ENCODE measurements at regions not wholly inside any gene's neighbourhood (a gene's known extent, or its start where the extent isn't known, plus 50 kb on each side); places are given as distances from the start of the nearest gene placed in this dataset.

DNA sequence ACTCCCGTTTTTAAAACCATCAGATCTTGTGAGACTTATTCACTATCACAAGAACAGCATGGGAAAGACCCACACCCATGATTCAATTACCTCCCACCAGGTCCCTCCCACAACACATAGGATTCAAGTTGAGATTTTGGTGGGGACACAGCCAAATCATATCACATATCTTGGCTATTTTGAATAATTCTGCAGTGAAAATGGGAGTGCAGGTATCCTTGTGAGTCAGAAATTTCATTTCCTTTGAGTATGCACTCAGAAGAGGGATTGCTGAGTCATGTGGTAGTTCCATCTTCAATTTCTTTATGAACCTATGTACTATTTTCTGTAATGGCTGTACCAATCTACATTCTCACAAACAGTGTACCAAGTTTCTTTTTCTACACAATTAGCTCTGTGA is 125.8 kb downstream of the ANKRD7 start:
- no peak for DNase-seq
- no peak for ATAC-seq
- no peaks in the 10 kb centered on the region for H3K27me3 ChIP-seq
- no peaks in the 10 kb centered on the region for H3K36me3 ChIP-seq
- no peaks in the 10 kb centered on the region for H3K4me1 ChIP-seq
- intact Hi-C loops (cut with DNase I) = no loop called here
- TF ChIP-seq, protein P1, sequence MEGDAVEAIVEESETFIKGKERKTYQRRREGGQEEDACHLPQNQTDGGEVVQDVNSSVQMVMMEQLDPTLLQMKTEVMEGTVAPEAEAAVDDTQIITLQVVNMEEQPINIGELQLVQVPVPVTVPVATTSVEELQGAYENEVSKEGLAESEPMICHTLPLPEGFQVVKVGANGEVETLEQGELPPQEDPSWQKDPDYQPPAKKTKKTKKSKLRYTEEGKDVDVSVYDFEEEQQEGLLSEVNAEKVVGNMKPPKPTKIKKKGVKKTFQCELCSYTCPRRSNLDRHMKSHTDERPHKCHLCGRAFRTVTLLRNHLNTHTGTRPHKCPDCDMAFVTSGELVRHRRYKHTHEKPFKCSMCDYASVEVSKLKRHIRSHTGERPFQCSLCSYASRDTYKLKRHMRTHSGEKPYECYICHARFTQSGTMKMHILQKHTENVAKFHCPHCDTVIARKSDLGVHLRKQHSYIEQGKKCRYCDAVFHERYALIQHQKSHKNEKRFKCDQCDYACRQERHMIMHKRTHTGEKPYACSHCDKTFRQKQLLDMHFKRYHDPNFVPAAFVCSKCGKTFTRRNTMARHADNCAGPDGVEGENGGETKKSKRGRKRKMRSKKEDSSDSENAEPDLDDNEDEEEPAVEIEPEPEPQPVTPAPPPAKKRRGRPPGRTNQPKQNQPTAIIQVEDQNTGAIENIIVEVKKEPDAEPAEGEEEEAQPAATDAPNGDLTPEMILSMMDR (IDR thresholded peaks at IDR 0.05) = no peak
- H3K27ac ChIP-seq = no peak overlapping the region
- no peak overlapping the region for H3K4me3 ChIP-seq
- H3K9me3 ChIP-seq = no peaks in the 10 kb centered on the region

DNA sequence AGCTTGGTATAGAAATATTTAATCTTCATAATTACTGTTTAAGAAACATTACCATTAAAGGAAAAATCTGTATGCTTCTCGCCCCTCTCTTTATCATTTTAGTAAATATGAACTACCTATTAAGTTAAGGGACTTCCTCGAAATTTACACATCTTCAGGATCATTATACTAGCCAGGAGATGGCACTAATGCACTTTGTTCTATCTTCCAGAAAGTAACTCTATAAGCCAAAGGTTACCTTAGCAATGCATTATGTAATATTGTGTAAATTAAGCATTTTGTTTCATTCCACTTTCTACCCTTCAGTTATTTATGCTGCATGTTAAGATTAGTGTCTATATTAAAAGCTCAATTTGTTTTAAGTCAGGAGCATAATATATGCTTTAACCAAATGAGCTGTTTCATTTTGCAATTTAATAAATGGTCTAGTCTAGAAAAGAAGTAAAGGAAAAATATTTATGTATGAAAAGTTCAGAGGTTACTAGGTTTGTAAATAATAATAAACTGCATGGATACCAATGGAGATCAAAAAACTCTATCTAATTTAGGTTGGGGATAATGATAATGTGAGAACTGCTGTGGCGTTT is 128.5 kb downstream of the ANKRD7 start:
- Histone ChIP-seq H3K27ac (no peak overlapping the region), H3K36me3 (no peaks in the 10 kb centered on the region), H3K27me3 (no peaks in the 10 kb centered on the region), H3K4me1 (no peaks in the 10 kb centered on the region), H3K9me3 (peaks cover 0 to 7% of the 10 kb centered on the region in 2 donors), H3K4me3 (no peak overlapping the region)
- TF ChIP-seq, protein P1 (IDR thresholded peaks at IDR 0.05) = no peak
- DNase-seq (peak in 1 of 4 donors; percentile 5), ATAC-seq (no peak)
- intact Hi-C loops (cut with DNase I) = no loop called here

DNA sequence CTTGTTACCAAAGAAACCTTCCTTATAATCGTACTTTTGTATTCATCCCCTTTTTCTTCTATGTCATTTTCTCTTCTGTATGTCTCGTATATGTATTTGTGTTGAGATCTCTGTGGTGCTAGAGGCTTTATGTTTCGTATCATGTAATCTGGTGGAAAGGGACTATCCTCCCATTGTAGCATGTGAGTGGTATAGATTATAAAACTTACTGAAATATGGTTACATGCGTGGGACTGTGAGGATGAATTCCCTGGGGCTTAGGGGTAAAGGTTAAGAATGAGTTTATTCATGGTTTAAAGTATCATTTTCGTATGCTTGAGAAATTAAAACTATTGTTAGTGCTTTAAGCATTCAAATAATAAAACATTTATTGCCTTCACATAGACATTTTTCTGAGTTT is 141.9 kb downstream of the ANKRD7 start:
- no peaks in the 10 kb centered on the region for H3K27me3 ChIP-seq
- ATAC-seq = no peak
- TF ChIP-seq, protein P1 (IDR thresholded peaks at IDR 0.05) = no peak
- intact Hi-C loops (cut with DNase I) = no loop called here
- no peaks in the 10 kb centered on the region for H3K9me3 ChIP-seq
- no peaks in the 10 kb centered on the region for H3K4me1 ChIP-seq
- no peak for DNase-seq
- no peak overlapping the region for H3K4me3 ChIP-seq
- H3K36me3 ChIP-seq = no peaks in the 10 kb centered on the region
- no peak overlapping the region for H3K27ac ChIP-seq

DNA sequence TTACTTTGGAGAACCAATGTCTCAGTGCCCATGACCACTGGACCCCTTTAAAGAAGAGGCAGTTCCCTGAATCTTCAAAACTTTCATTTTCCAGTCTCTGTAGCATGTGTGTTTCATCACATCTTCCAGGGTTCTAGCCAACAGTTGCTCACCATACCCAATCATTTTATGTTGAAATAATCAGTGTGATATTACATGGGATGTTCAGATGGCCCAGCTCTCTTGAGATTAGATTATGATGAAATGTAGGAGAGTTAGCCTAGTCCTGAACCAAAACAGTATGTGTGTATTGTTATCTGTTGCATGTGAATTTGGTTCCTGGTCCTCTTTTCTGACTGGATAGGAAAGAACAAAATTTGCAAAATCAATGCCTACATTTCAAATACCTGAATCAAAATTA is 144.5 kb downstream of the ANKRD7 start:
- H3K4me3 ChIP-seq = no peak overlapping the region
- no peaks in the 10 kb centered on the region for H3K9me3 ChIP-seq
- no peak for ATAC-seq
- no peak for DNase-seq
- intact Hi-C loops (cut with DNase I) = no loop called here
- no peaks in the 10 kb centered on the region for H3K27me3 ChIP-seq
- no peak overlapping the region for H3K27ac ChIP-seq
- TF ChIP-seq, protein P1 (IDR thresholded peaks at IDR 0.05) = no peak
- H3K4me1 ChIP-seq = no peaks in the 10 kb centered on the region
- no peaks in the 10 kb centered on the region for H3K36me3 ChIP-seq

DNA sequence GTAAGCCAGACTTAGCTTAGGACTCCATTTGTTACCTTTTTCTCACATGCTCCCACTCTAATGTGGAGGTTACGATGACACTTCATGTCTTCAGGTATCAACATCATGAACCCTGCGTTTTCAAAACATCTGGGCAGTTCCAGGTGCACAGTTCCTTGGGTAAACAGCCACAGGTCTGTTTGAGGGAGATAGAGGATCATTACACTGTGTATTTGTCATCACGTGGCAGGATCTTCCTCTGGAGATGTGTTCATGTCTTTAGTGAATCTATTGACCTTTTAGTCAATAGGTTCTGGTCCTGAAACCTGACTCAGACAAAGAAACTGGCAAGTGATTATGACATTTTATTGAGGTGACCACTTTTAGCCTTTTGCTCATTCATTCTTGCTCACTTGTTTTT is 145.5 kb downstream of the ANKRD7 start:
- H3K36me3 ChIP-seq = no peaks in the 10 kb centered on the region
- no peaks in the 10 kb centered on the region for H3K9me3 ChIP-seq
- TF ChIP-seq, protein P1 (IDR thresholded peaks at IDR 0.05) = no peak
- ATAC-seq = no peak
- intact Hi-C loops (cut with DNase I) = no loop called here
- no peaks in the 10 kb centered on the region for H3K27me3 ChIP-seq
- no peaks in the 10 kb centered on the region for H3K4me1 ChIP-seq
- H3K4me3 ChIP-seq = no peak overlapping the region
- DNase-seq = no peak
- no peak overlapping the region for H3K27ac ChIP-seq
